Eye (tissue), 1 donor: ENCODE measurements at regions not wholly inside any gene's neighbourhood (a gene's known extent, or its start where the extent isn't known, plus 50 kb on each side); places are given as distances from the start of the nearest gene placed in this dataset.
"Not testable (repeated sequence)": the region's sequence is repeated elsewhere in the genome, so short reads cannot be mapped to it uniquely, and the experiment has no call there.

Source experiments
- DNase-seq: peaks from one replicate; pipeline ENCODE4 v3.0.0-alpha.2; 2015

GRCh38 chr18:67840379-67840778 is 323.9 kb upstream of the DSEL start:
- DNase-seq, result peak; percentile 33

GRCh38 chr18:67818432-67818831 is 301.9 kb upstream of the DSEL start:
- no peak for DNase-seq

- DNase-seq, result no peak
Measured at GRCh38 chr18:67815280-67815679, 298.8 kb upstream of the DSEL start.

- DNase-seq, result no peak
Measured at GRCh38 chr18:67813380-67814028, 297.0 kb upstream of the DSEL start.

- DNase-seq, result no peak
Measured at GRCh38 chr18:67805261-67805660, 288.7 kb upstream of the DSEL start.

- no peak for DNase-seq
Measured at GRCh38 chr18:67794521-67794920, 278.0 kb upstream of the DSEL start.

GRCh38 chr18:67790527-67790926 is 274.0 kb upstream of the DSEL start:
- no peak for DNase-seq

- no peak for DNase-seq
Measured at GRCh38 chr18:67789165-67789545, 272.6 kb upstream of the DSEL start.

GRCh38 chr18:67788310-67789164 is 272.0 kb upstream of the DSEL start:
- DNase-seq, result no peak

- DNase-seq, result no peak
Measured at GRCh38 chr18:67783196-67783946, 266.9 kb upstream of the DSEL start.

- no peak for DNase-seq
Measured at GRCh38 chr18:67778016-67778415, 261.5 kb upstream of the DSEL start.

GRCh38 chr18:67776929-67777328 is 260.4 kb upstream of the DSEL start:
- peak; percentile 37 for DNase-seq

- DNase-seq, result no peak
Measured at GRCh38 chr18:67771271-67771670, 254.8 kb upstream of the DSEL start.

GRCh38 chr18:67770520-67770919 is 254.0 kb upstream of the DSEL start:
- peak; percentile 29 for DNase-seq

- DNase-seq, result no peak
Measured at GRCh38 chr18:67766930-67767329, 250.4 kb upstream of the DSEL start.

- not testable (repeated sequence) for DNase-seq
Measured at GRCh38 chr18:67752211-67752610, 235.7 kb upstream of the DSEL start.

- no peak for DNase-seq
Measured at GRCh38 chr18:67742954-67743353, 226.4 kb upstream of the DSEL start.

GRCh38 chr18:67742525-67742924 is 226.0 kb upstream of the DSEL start:
- DNase-seq, result no peak

GRCh38 chr18:67735506-67735905 is 219.0 kb upstream of the DSEL start:
- no peak for DNase-seq

GRCh38 chr18:67733088-67733487 is 216.6 kb upstream of the DSEL start:
- DNase-seq, result no peak

GRCh38 chr18:67731851-67732250 is 215.3 kb upstream of the DSEL start:
- peak; percentile 22 for DNase-seq

- DNase-seq, result no peak
Measured at GRCh38 chr18:67730886-67731285, 214.4 kb upstream of the DSEL start.

- no peak for DNase-seq
Measured at GRCh38 chr18:67728364-67728763, 211.8 kb upstream of the DSEL start.

GRCh38 chr18:67726882-67727281 is 210.4 kb upstream of the DSEL start:
- DNase-seq, result no peak
